Ascending aorta (tissue), 2 donors: ENCODE measurements at regions not wholly inside any gene's neighbourhood (a gene's known extent, or its start where the extent isn't known, plus 50 kb on each side); places are given as distances from the start of the nearest gene placed in this dataset.

Experiments used
- DNase-seq, 2 donors: peaks; one replicate each; pipeline ENCODE4 v3.0.0-alpha.2; 2019; ENCODE audit warnings: low spot score in 2 of 2
- H3K27ac ChIP-seq, 2 donors: fragments of 200-600 bp; sonication (generic); one replicate each; pipeline ENCODE4 v1.5.1; 2016 to 2017; ENCODE audit warnings: mild to moderate bottlenecking in 1 of 2
- H3K27me3 ChIP-seq: fragments of 200-600 bp; sonication (generic); one replicate; pipeline ENCODE4 v1.5.1; 2017
- H3K36me3 ChIP-seq, 2 donors: fragments of 200-600 bp; sonication (generic); one replicate each; pipeline ENCODE4 v1.5.1; 2016
- H3K4me1 ChIP-seq, 2 donors: fragments of 200-600 bp; sonication (generic); one replicate each; pipeline ENCODE4 v1.5.1; 2016 to 2017; ENCODE audit warnings: mild to moderate bottlenecking in 1 of 2
- H3K4me3 ChIP-seq, 2 donors: fragments of 200-600 bp; sonication (generic); one replicate each; pipeline ENCODE4 v1.5.1; 2016 to 2017; ENCODE audit warnings: mild to moderate bottlenecking in 1 of 2
- H3K9me3 ChIP-seq, 2 donors: fragments of 200-600 bp; sonication (generic); one replicate each; pipeline ENCODE4 v1.5.1; 2016
- intact Hi-C: fragments of 100-400 bp; cut with DNase I; formaldehyde crosslinking; loops from one replicate; pipeline ENCODE4 v1.15.1; 2023
- TF ChIP-seq, protein P1 (sequence below), 3 experiments: fragments of 200-600 bp in 2 of 3; fragments of 450-650 bp in 1 of 3; sonication (generic) in 2 of 3; IDR thresholded peaks; one replicate each; pipeline ENCODE4 v1.5.1; 2016 to 2019; ENCODE audit warnings: antibody characterized with exemption in 3 of 3, mild to moderate bottlenecking in 1 of 3, moderate library complexity in 1 of 3

DNA sequence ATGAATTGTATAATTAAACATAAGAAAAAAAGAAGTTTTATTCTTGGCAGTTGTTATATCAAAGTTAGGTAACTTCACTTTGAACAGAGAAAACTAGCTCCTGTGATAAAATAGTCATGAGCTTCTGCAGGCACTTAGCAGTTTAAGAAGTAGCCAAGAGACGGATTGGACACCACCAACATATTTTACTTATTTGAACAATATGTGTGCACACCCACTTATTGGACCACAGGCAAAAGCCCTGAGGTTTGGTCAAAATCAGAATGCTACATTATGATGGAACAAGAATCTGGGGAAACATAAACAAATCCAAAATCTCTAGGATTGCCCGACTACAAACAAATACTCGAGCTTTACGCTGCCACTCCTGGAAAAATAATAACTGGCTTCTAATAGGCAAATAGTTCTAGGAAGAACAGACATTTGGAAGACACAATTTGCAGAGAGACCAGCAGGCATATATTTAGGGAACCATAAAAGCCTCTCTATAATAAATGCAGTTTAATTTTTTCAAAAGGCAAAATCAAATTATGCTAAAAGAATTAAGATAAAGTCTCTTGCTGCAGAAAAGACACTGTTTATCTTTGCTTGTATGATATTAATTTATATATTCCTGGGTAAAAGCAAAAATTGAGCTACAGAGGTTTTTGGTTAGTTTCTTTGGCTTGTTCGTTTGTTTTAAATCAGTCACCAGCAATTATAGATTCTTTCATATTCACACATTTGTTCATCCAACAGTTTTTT, 117.9 kb downstream of the CDC42EP3 start:
- Histone ChIP-seq H3K36me3 (no peaks in the 10 kb centered on the region), H3K27ac (no peak overlapping the region), H3K9me3 (no peaks in the 10 kb centered on the region), H3K4me1 (no peaks in the 10 kb centered on the region), H3K27me3 (no peaks in the 10 kb centered on the region), H3K4me3 (no peak overlapping the region)
- no peak for DNase-seq
- intact Hi-C loops, result no loop called here
- TF ChIP-seq, protein P1, sequence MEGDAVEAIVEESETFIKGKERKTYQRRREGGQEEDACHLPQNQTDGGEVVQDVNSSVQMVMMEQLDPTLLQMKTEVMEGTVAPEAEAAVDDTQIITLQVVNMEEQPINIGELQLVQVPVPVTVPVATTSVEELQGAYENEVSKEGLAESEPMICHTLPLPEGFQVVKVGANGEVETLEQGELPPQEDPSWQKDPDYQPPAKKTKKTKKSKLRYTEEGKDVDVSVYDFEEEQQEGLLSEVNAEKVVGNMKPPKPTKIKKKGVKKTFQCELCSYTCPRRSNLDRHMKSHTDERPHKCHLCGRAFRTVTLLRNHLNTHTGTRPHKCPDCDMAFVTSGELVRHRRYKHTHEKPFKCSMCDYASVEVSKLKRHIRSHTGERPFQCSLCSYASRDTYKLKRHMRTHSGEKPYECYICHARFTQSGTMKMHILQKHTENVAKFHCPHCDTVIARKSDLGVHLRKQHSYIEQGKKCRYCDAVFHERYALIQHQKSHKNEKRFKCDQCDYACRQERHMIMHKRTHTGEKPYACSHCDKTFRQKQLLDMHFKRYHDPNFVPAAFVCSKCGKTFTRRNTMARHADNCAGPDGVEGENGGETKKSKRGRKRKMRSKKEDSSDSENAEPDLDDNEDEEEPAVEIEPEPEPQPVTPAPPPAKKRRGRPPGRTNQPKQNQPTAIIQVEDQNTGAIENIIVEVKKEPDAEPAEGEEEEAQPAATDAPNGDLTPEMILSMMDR (IDR thresholded peaks at IDR 0.05), result no peak

DNA sequence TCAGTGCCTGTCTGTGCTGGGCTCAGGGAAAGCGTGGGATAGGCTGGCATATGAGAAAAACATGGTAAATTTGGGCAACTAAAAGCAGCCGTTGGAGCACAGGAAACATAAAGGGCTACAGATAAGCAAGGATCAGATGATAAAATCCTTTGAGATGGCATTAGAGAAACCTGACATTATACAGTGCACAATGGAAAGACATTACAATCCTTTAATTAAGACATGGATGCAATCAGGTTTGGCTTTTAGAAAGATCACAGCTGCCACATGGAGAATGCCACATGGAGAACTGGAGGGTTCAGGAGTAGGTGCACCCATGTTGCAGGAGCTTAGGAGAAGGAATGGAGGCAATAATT, 117.3 kb downstream of the CDC42EP3 start:
- H3K9me3 ChIP-seq, result no peaks in the 10 kb centered on the region
- no peak overlapping the region for H3K4me3 ChIP-seq
- no peak for DNase-seq
- no peaks in the 10 kb centered on the region for H3K36me3 ChIP-seq
- TF ChIP-seq, protein P1 (IDR thresholded peaks at IDR 0.05), result no peak
- intact Hi-C loops, result no loop called here
- H3K27ac ChIP-seq, result no peak overlapping the region
- no peaks in the 10 kb centered on the region for H3K27me3 ChIP-seq
- H3K4me1 ChIP-seq, result no peaks in the 10 kb centered on the region

DNA sequence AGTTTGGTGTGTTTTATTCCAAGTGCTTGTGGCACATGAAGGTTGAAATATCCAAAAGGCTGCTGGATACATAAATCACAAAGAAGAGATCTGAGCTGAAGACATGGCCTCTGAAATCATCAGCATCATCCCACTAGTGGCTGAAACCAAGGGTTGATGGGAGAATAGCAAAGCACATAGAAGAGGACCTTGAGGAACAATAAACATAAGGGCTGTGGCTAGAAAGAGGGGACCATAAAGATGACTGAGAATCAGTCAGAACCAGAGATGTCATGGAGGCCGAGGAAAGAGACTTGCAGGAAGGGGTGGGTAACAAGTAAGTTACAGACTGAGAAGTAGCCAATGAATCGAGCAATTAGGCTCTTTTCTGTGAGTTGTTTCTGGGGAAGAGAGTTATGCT, 116.8 kb downstream of the CDC42EP3 start:
- H3K27ac ChIP-seq, result no peak overlapping the region
- TF ChIP-seq, protein P1 (IDR thresholded peaks at IDR 0.05), result no peak
- intact Hi-C loops, result no loop called here
- no peaks in the 10 kb centered on the region for H3K27me3 ChIP-seq
- no peak for DNase-seq
- no peaks in the 10 kb centered on the region for H3K4me1 ChIP-seq
- H3K36me3 ChIP-seq, result no peaks in the 10 kb centered on the region
- H3K4me3 ChIP-seq, result no peak overlapping the region
- H3K9me3 ChIP-seq, result no peaks in the 10 kb centered on the region

DNA sequence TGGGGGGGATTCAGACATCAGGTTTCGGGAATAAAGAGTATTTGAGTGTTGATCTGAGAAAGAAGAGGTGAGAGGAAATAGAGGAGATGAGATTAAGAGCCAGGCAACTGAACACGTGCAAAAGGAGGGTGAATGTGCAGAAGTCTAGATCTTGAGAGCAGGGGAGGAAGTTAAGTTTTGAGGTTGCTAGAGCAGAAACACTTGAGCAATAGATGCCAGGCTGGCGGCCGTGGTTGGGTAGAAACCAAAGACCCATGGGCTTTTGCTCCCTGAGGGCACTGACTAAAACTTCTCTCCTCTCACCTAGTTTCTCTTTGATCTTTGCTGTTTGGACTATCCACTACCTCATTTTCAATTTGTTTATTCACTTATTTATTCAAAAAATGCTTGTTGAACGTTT, 116.0 kb downstream of the CDC42EP3 start:
- no peaks in the 10 kb centered on the region for H3K9me3 ChIP-seq
- no peak overlapping the region for H3K4me3 ChIP-seq
- TF ChIP-seq, protein P1 (IDR thresholded peaks at IDR 0.05), result no peak
- H3K4me1 ChIP-seq, result no peaks in the 10 kb centered on the region
- H3K27ac ChIP-seq, result no peak overlapping the region
- no peaks in the 10 kb centered on the region for H3K36me3 ChIP-seq
- no peaks in the 10 kb centered on the region for H3K27me3 ChIP-seq
- no peak for DNase-seq
- intact Hi-C loops, result no loop called here

DNA sequence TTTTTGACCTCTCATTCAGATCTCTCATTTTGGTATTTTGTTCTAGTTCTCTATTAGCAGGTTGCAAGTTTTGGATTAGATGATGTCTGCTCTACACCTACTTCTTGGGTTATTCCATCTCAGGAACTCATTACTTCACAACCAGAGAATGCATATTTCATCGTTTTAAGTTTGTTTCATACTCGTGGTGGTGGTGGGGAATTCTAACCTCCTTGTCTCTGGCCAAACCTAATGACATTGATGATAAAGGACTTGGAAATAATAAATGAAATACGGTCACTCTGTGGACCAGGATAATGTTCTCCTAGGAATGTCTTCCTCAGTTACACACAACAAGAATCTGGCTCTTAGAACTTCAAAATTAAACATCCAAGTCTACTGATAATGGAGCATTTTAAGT, 115.2 kb downstream of the CDC42EP3 start:
- intact Hi-C loops, result no loop called here
- no peaks in the 10 kb centered on the region for H3K36me3 ChIP-seq
- H3K4me1 ChIP-seq, result no peaks in the 10 kb centered on the region
- H3K9me3 ChIP-seq, result no peaks in the 10 kb centered on the region
- H3K4me3 ChIP-seq, result no peak overlapping the region
- no peaks in the 10 kb centered on the region for H3K27me3 ChIP-seq
- TF ChIP-seq, protein P1 (IDR thresholded peaks at IDR 0.05), result no peak
- no peak overlapping the region for H3K27ac ChIP-seq
- DNase-seq, result no peak

DNA sequence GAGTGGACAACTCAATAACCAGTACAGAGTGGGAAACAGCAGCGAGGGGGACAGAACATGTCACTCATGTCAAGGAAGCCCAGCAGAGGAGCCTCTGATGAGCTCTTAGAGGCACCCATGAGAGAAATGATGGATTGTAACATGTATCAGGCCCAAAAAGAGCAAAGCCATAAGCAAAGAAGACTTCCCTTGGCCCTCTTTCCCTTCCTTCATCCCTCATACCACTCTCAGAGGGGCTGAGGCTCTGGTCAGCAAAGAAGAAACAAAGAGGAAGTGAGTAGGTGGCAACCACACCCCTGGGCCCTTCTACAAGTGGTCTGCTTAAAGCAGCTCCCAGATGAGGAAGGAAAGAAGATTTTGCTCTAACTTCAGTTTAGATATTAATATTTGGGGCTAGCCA, 112.8 kb downstream of the CDC42EP3 start:
- intact Hi-C loops, result no loop called here
- TF ChIP-seq, protein P1 (IDR thresholded peaks at IDR 0.05), result no peak
- H3K4me1 ChIP-seq, result peaks cover 0 to 4% of the 10 kb centered on the region in 2 donors
- H3K27ac ChIP-seq, result no peak overlapping the region
- no peaks in the 10 kb centered on the region for H3K36me3 ChIP-seq
- H3K27me3 ChIP-seq, result no peaks in the 10 kb centered on the region
- DNase-seq, result no peak
- no peaks in the 10 kb centered on the region for H3K9me3 ChIP-seq
- no peak overlapping the region for H3K4me3 ChIP-seq
